COR-L47 (cell line): ENCODE measurements at regions not wholly inside any gene's neighbourhood (a gene's known extent, or its start where the extent isn't known, plus 50 kb on each side); places are given as distances from the start of the nearest gene placed in this dataset.
A peak's percentile ranks its signal among the peaks of the same experiment; 100 is the strongest.
"Not testable (repeated sequence)": the region's sequence is repeated elsewhere in the genome, so short reads cannot be mapped to it uniquely, and the experiment has no call there.

ENCODE experiments used
- DNase-seq: peaks from one replicate; lab custom pipeline; 2025; lab: John Stamatoyannopoulos, UW

DNA sequence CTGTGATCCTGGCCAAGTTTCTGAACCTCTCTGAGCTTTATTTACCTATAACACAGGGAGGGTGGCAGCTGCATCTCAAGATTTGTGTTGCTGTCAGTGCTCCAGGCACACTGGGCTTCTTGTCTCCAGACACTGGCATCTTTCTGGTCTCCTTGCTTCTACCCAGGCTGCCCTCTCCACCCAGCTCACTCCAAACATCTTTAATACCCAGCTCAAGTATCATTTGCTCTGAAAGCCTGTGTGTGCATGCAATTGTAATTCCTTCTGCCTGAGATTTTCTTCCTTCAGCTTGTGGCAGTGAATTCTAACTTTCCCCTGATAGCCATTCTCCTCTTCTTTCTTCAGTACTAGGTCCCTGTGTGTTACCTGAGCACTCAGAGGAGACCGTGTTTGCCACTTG lies 50.7 kb upstream of the USP7 start:
- no peak for DNase-seq

DNA sequence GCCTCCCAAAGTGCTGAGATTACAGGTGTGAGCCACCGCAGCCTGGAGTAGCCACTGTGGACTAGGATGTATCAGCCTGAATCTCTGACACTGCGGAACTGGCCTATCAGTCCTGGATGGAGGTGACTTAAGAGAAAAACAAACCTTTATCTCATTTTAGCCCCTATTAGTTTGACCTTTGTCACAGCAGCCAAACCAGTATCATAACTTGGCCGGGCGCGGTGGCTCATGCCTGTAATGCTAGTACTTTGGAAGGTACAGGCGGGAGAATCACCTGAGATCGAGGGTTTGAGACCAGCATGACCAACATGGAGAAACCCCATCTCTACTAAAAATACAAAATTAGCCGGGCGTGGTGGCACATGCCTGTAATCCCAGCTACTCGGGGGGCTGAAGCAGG lies 51.8 kb upstream of the USP7 start:
- no peak for DNase-seq

DNA sequence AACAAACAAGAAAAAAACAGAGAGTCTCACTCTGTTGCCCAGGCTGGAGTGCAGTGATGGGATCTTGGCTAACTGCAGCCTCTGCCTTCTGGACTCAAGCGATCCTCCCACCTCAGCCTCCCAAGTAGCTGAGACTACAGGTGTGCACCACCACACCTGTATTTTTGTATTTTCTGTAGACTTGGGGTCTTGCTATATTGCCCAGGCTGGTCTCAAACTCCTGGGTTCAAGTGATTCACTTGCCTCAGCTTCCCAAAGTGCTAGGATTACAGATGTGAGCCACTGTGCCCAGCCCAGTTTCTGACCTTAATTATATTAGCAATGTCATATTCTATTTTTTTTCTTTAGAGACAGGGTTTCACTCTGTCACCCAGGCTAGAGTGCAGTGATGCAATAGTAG lies 52.3 kb upstream of the USP7 start:
- not testable (repeated sequence) for DNase-seq

DNA sequence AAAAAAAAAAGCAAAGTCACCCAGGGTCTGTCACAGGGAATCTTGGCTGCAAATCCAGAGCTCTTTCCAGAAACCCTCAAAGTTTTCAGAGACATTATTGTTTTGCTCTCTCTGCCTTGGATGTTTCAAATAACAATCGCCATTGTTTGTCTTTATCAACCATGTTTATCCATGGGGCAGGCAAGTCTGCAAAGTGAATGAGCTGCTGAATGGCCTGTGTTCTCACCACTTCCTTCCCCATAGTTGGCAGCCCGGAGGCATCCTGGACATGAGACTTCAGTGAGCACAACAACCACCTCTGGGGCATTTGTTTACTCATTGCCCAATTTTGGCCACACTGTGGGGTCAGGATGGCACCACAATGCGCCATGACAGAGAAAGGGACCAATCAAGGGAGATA lies 53.1 kb upstream of the USP7 start:
- no peak for DNase-seq

DNA sequence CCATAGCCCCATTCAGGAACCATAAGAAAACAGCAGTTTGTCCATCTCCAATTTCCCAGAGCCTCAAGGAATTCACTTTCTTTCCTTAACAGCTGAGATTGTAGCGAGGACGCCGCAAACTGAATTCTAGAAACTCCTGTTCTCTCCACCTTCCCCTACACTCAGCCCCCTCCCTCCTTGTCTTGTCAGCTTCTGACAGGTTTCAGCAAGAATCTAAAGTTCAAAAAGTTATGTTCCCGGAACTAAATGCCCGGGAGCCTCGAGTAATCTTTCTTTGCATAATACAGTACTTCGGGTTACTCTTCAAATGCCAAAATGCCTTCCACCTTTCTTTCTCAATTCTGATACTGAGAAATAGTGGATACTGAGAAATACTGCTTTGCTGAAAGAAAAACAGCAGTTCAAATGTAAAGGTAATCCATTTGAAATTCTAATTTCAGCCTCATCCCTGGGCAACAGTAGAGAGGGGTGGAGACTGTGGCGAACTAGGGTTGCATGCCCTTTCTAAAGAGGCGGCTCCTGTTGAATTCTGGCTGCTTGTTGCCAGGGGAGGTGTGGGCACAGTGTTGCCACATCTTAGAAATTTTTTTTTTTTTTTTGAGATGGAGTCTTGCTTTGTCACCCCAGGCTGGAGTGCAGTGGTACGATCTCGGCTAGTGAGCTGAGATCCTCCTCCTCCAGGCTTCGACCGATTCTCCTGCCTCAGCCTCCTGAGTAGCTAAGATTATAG lies 63.5 kb upstream of the USP7 start:
- DNase-seq: no peak

DNA sequence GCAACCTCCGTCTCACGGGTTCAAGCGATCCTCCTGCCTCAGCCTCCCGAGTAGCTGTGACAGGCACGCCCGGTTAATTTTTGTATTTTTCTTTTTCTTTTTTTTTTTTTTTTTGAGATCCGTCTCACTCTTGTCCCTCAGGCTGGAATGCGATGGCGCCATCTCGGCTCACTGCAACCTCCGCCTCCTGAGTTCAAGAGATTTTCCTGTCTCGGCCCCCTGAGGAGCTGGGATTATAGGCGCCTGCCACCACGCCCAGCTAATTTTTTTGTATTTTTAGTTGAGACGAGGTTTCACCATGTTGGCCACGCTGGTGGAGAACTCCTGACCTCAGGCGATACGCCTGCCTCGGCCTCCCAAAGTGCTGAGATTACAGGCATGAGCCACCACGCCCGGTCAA lies 63.0 kb upstream of the HAPSTR1 start:
- not testable (repeated sequence) for DNase-seq

DNA sequence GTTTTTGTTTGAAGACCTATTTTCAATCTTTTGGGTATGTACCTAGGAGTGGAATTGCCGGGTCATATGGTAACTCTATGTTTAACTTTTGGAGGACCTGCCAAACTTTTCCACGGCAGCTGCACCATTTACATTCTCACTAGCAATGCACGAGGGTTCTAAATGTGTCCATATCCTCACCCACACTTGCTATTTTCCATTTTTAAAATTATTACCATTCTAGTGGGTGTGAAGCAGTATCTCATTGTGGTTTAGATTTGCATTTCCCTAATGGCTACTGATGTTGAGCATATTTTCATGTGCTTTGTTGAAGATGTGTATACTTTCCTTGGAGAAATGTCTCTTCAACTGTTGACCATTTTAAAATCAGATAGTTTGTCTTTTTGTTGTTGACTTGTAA lies 60.3 kb upstream of the HAPSTR1 start:
- no peak for DNase-seq

DNA sequence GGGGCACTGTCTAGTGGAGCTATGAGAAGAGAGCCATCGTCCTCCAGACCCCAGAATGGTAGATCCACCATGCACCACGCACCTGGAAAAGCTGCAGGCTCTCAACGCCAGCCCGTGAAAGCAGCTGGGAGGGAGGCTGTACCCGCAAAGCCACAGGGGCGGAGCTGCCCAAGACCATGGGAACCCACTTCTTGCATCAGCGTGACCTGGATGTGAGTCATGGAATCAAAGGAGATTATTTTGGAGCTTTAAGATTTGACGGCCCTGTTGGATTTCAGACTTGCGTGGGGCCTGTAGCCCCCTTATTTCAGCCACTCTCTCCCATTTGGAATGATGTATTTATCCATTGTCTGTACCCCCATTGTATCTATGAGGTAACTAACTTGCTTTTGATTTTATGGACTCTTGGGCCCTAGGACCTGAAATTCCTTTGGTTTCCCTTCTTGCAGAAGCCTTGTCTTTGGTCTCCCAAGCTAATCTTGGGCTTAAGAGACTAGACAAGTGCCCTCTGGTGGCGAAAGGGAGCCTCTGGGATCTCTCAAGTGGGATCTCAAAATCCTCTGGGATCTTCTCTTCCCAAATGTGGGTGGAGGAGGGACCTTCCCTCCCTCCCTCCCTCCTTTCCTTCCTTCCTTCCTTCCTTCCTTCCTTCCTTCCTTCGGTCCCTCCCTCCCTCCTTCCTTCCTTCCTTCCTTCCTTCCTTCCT lies 58.2 kb upstream of the HAPSTR1 start:
- peak; percentile 9 for DNase-seq

DNA sequence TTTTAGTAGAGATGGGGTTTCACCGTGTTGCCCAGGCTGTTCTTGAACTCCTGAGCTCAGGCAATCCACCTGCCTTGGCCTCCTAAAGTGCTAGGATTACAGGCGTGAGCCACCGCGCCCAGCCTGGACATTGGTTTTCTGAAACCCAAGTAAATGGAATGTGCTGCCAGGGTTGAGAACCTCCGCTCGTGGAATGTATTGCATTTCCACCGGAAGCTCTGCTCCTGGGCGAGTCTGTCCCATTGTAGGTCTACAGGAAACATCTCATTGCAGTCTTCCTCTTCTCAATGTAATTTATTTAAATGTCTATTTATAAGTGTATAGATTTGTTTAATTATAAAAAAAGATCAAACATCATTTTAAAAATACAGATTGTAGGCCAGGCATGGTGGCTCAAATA lies 57.4 kb upstream of the HAPSTR1 start:
- no peak for DNase-seq

DNA sequence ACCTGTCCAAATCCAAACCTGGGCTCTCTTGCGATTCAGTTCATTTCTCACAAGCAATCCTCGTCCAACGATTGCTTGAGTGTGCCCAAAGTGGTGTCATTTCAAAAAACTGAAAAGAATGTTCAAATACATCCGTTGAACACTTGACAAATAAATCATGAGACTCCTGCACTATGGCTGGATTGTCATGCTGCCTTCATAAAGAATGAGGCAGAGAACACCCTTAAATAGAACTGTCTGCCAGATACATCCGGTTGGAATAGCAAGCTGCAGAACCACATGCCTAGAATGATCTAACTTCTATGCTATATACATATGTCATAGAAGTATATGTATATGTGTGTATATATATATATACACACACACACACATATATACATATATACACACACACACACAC lies 55.4 kb upstream of the HAPSTR1 start:
- no peak for DNase-seq

DNA sequence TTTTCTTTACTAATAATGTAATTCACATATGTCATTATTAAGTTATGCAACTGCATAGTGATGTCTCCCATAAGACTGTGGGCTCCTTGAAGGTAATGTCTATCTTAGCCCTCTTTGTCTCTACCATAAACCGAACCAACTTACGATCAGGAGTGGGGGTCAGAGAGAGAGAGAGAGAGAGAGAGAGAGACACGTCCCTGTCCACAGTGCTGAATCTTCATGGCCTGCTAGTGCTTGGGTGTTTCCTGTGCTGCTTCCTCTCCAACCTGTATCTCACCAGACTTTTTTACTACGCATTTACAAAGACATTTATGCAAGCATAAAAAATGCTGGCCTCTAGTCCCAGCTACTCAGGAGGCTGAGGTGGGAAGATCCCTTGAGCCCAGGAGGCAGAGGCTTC lies 52.2 kb upstream of the HAPSTR1 start:
- DNase-seq: no peak

DNA sequence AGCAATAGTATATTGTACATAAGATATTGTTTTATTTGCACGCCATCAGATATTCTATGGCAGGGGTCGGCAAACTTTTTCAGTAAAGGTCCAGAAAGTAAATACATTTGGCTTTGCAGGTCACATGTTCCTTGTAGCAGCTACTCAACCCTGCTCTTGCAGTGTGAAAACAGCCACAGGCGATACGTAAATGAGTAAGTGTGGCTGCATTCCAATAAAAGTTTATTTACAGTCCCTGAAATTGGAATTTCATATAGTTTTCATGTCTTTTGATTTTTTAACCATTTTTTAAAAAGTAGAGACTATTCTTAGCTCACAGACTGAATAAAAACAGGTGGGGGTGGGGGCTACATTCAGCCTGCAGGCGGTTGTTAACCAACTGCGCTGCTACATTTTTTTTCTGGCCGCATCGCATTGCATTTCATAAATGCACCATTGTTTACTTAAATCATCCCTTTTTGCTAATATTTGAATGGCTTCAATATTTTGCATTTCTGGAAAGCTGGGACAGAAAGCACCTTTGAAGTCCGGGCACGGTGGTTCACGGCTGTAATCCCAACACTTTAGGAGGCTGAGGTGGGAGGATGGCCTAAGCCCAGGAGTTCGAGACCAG lies 50.5 kb upstream of the HAPSTR1 start:
- no peak for DNase-seq
